ENCODE measurements at regions not wholly inside any gene's neighbourhood (a gene's known extent, or its start where the extent isn't known, plus 50 kb on each side); places are given as distances from the start of the nearest gene placed in this dataset.

- no peak for DNase-seq
Measured at GRCh38 chr19:30648866-30649862, 277.0 kb downstream of the ZNF536 start.

DNA sequence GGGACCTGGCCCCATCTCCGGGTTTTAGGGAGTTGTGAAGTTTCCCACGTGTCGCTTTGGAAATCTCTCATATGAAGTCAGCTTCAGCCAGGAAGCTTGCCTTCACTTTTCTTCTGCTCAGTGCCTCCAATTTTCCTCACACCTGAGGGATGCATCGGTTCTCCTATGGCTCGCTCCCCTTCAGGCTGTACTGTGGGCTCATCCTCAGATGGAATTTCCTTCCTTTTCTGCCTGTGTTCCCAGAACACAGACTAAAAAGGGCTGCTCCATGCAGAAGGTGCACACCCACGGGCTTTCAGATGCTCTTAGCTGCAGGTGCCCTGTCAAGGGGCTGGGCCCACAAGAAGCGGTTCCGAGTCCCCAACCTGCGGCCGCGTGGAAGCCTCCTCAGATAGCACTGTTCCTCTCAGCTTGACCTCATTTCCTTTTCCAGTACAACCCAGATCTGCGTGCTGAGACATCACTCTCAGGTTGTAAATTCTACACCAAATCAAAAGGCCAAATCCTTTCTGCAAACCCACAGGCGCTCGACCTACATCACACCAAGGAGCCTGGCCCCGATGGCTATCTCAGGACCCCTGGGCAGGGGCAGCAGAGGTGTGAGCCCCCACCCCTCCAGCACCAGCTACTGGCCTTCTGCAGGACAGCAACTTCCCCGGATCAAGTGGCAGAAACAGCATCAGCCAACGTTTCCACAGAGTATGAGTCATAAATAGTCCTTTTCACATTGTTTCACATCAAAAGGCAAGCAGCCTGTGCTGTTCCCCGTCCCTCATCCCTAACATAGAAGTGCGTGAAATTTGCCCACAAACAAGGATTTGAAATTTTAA lies 275.9 kb downstream of the ZNF536 start:
- DNase-seq: no peak

GRCh38 chr19:30646806-30647205 lies 274.6 kb downstream of the ZNF536 start:
- no peak for DNase-seq

GRCh38 chr19:30645946-30646577 lies 273.9 kb downstream of the ZNF536 start:
- no peak for DNase-seq

DNA sequence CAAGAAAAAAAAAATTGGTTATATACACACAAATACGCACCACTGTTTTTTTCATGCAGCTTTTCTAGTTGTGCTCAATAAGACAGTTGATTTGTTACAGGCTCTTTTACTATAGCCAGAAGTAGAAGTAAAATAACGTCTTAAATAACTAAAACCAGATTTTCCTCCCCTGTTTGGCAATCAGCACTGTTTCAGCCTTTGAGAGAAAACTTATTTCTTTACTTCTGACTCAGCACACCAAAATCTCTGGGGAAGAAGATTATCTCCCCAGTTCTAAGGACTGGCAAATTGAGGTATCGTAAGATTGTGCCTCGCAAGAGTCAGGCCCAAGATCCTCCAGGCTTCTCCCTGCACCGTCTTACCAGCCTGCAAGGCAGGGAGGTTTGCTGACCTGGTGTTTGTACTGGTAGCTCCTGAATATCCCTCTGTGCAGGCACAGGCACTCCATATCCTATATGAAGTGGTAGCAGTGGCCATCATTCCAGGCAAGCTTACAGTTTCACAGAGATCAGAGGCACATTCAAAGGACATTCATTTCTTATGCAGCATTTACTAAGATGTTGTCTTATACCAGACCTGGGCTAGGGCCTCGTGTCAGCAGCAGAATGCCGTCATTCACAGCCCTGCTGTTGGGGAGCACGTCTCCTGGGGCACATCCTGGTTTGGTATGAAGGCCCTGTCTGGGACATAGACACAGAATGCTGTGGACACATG lies 268.2 kb downstream of the ZNF536 start:
- no peak for DNase-seq

- DNase-seq: no peak
Measured at GRCh38 chr19:30638889-30639288, 266.7 kb downstream of the ZNF536 start.

GRCh38 chr19:30637926-30638325 lies 265.7 kb downstream of the ZNF536 start:
- DNase-seq: no peak

- no peak for DNase-seq
Measured at GRCh38 chr19:30634996-30635975, 263.1 kb downstream of the ZNF536 start.

DNA sequence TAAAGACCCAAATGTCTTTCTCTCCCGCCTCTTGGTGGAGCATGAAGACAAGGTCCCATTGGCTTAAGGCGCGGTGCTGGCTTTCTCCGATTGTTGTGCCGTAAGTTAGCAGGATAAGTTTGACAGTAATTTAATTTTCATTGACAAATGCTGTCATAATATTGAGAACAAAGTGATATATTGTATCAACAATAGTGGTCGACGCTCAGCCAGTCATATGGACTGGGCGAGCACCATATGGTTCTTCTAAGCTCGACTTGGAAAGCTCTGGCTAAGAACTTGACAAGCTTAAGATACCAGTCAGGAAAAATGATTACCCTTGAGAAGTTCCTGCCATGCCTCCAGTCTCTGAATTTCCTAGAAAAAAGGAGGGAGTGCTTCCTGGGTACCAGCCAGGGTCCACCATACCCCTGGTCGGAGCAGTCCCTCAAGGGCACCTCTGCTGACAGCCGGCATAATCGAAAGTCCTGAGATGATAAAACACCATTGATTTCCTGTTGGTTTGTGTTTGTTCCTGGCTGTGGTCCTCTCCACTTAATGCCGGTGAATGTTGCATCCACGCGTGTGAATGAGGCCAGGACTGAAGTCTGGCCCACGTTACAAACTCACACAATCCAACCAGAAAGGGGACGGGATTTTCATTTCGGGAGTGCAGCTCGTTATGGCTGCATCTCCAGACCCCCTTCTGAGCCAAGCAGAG lies 262.1 kb downstream of the ZNF536 start:
- no peak for DNase-seq

DNA sequence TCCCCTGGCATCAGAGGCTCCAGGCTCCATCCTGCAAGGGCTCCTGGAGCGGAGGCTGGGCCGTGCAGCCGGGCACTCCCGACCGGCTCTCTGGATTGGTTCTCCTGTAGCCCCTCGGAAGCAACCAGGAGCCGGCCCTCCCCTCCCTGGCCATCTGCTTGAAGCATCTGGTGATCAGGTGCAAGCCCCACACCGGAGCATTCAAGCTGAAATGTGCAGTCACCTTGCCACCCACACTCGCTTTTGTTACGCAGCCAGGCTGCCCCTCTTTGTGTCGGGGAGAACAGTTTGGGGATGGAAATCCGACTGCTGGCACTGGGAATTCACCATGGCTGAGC lies 258.8 kb downstream of the ZNF536 start:
- no peak for DNase-seq

GRCh38 chr19:30630289-30631032 lies 258.3 kb downstream of the ZNF536 start:
- no peak for DNase-seq

GRCh38 chr19:30629086-30629485 lies 256.9 kb downstream of the ZNF536 start:
- DNase-seq: no peak

GRCh38 chr19:30626626-30626966 lies 254.4 kb downstream of the ZNF536 start:
- no peak for DNase-seq

- no peak for DNase-seq
Measured at GRCh38 chr19:30625947-30626625, 253.9 kb downstream of the ZNF536 start.

GRCh38 chr19:30622276-30622675 lies 250.1 kb downstream of the ZNF536 start:
- DNase-seq: no peak

DNA sequence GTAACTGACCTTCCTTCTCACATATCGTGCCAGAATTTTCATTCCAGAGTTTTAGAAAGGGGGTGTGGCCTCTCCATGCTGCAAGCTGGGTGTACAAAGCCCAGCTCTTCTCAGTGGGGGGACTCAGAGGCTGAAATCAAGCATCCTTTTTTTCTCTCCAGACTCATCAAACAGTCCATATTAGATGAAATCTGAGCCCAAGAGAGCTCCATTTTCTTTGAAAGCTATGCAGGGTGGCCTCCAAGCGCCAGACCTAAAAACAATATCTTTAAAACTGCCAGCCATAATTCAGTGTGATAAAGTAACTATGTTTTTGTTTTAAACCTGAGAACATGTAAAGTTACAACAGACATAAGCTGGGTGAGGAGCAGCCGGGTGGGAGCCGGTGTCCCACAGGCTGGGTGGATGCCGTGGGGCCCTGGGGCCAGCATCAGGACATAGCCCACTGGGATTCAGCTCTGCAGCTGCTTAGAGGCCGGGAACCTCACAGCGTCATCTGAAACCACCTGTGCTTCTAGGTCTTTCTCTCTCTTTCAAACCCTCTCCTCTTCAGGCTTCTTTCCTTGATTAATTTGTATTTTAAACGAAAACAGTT lies 249.2 kb downstream of the ZNF536 start:
- DNase-seq: no peak

DNA sequence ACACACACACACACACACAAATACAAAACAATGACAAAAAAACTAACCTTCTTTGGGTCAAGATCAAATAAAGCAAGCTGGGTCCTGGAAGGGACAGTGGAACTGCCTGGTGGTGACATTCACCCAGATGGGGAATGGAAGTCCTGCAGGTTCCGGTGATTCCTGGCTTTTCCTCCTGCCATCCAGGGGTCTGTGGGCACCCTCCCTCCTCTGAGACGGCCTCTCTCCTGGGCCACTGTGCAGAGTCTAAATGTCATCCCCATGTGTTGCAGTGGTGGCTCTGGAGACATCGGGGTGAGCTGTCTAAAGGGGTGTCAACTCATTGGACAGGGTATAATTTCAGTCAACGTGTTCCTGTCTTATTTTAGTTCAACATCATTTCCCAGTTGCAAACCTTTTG lies 248.2 kb downstream of the ZNF536 start:
- DNase-seq: no peak

- DNase-seq: no peak
Measured at GRCh38 chr19:30609656-30610270, 237.6 kb downstream of the ZNF536 start.

GRCh38 chr19:30608471-30608870 lies 236.3 kb downstream of the ZNF536 start:
- DNase-seq: no peak

All from NCI-H2029 treated with DMSO at 0.1 percent for 48 hours (cell line).